GM21390 (cell line): ENCODE measurements at regions not wholly inside any gene's neighbourhood (a gene's known extent, or its start where the extent isn't known, plus 50 kb on each side); places are given as distances from the start of the nearest gene placed in this dataset.
"Not testable (repeated sequence)": the region's sequence is repeated elsewhere in the genome, so short reads cannot be mapped to it uniquely, and the experiment has no call there.

Source experiments
- ATAC-seq: cut with Tn5 transposase; IDR thresholded peaks from one replicate; pipeline ENCODE4 v1.9.1; 2021; ENCODE audit not compliant: unreplicated experiment

DNA sequence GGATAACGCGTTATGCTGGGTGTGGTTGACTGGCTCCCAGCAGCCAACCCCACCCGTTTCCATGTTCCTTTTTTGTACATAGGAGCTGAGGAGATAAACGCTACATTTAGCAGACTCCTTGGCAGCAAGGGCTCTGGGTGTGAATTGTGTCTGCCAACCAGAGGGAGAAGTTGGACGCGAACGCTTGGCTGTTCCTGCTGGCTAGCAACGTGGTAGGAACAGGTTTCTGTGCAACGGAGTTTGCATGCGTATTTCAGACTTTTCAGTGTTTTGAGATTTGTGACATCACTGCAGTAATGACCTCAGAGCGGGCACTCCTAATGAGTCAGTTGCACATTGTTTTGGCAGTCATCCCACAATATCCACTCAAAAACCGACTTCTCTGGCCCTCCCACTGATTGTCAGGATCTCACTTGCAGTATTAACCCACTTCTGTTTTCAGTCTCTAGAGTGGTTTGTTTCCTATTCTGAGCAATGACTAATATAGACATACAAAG lies 98.7 kb upstream of the RGS1 start:
- ATAC-seq: peak; percentile 93

DNA sequence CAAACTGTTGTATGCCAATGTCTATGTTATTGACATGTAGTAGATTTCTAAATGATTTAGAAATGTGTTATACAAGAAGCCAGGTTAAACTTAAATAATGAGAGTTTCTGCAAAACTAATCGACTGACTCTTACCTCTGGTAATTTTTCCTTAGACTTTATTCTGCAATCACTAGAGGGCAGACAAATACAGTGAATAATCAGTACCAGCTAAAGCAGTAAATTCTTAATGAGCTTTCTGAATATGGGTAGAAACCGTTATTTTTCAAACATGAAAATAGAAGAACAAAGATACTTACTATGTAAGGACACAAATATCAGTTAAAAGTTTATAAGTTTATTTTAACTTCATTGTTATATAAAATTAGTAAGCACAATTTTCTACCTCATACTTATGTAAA lies 97.9 kb upstream of the RGS1 start:
- ATAC-seq: peak; percentile 48

DNA sequence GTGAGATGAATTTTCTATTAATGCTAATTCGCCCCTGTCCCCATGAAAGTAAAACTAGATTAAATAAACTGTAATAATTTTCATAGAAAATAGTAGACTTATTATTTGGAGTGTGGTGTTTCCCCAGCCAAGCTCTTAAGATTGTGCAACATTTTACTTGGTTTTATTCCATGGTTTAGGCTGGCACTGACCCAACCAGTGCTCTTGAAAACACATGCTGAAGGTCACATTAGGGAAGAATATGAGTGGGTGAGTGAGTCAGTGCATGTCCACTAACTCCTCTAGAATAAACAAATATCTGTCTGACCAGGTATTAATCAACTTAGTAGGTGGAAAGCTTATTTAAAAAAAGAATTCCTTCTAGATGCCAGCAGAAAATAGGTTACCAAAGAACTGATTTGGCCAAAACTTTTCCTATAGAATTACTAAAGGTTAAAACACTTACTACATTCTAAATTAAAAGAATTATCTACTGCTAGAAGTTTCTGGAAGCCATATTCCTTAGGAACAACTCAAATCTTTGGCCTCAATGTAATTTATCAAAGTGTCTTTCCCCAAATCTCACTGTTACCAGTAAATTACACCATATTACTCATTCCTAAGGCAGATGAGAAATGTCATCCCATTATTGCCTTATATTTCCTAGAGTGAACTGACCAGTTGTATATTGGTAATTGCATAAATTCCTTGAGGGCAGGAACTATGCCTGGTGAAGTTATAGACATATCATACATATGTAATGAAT lies 89.7 kb upstream of the RGS1 start:
- no peak for ATAC-seq

DNA sequence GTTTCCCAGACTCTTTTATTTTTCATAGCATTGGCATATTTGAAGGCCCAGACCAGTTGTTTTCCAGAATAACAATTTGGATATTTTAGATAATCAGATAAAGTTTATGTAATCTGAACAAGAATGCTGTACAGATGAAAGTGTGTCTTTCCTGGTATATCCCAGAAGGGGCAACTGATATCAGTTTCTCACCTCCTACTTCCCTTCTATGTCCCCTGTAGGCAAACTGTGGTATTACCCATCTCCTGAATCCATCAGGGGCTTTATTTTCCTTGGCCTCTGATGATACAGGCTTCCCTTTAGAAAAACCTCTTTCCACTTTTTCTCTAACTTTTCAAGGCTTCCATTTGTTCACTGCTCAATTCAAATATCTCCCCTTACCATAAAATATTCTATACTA lies 87.5 kb upstream of the RGS1 start:
- ATAC-seq: no peak

DNA sequence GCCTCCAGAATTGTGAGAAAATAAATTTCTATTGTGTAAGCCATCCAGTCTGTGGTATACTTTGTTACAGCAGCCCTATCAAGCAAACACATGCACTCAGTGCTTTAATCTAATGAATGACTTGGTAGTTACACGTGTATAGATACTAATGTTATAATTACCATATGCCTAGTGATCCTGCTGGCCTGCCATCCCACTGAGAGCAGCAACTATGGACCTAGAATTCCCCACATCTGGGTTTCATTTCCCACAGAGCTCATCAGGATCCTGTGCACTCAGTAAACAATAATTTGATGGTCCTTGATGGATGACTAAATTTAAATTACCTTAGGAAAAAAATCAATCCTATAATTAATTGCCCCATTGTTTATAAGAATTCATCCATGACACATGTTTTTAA lies 86.5 kb upstream of the RGS1 start:
- ATAC-seq: no peak

DNA sequence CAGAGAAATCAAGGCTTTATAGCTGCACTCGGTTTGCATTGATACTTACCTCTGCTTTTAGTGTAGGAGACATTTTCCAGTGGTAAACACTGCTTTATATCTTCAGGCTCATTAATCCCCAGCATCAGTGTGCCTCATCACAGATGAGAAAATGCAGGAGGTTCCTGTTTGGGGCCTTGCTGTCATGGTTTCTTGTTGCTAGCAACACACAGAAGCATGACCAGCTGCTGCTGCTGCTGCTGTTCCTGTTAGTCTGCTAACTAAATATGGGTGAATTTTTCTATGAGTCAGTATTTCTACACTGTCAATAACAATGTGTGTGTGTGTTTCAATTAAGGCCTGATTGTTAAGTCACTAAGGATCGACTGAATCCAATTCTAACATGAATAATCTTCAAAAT lies 85.8 kb upstream of the RGS1 start:
- ATAC-seq: peak; percentile 78

DNA sequence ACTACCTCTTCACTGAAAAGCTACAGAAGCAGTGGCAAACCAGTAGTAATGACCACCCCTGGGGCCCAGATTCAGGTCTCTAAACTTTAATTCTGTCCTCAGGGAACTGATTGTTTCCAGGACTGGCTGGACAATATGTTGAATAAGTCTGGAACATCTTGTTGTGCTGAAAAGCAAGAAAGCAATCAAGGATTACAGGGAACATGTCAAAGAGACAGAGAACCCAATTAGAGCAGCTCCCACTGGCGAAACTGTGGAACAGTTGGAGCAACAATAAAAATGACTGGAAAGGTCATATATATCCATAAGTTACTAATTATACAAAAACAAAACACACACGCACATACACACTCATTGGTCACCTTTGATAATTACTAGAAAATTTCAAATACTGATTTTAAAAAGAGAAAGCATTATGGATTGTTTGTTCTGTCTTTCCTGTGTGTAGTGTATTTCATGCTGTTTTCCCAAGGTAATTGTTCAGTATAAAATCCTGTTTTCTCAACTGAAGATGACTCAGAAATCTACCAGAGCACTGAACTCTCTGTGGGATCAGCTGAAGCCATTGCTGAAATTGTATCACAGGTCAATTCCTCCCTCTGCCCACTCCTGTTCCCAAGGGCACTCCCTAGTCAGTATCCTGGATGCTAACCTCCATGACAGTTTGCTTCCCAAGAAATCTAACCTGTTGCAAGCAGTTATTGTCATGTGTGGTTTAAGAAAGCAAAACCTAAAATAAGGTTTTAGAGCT lies 83.6 kb upstream of the RGS1 start:
- no peak for ATAC-seq

DNA sequence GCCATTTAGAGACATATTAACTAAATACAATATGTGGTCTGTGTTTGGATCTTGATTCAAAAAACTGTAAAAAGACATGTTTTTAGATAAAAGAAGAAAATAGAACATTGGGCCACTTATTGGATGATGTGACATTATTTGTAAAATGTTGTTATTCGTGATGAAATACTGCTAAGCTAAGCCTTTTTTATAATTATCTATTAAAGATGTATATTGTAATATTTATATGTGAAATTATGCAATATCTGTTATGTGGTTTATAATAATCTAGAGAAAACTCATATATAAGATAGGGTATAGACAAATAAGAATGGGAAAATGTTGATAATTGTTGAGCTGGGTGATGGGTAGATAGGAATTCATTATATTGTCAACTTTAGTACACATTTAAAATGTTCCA lies 82.0 kb upstream of the RGS1 start:
- ATAC-seq: no peak

DNA sequence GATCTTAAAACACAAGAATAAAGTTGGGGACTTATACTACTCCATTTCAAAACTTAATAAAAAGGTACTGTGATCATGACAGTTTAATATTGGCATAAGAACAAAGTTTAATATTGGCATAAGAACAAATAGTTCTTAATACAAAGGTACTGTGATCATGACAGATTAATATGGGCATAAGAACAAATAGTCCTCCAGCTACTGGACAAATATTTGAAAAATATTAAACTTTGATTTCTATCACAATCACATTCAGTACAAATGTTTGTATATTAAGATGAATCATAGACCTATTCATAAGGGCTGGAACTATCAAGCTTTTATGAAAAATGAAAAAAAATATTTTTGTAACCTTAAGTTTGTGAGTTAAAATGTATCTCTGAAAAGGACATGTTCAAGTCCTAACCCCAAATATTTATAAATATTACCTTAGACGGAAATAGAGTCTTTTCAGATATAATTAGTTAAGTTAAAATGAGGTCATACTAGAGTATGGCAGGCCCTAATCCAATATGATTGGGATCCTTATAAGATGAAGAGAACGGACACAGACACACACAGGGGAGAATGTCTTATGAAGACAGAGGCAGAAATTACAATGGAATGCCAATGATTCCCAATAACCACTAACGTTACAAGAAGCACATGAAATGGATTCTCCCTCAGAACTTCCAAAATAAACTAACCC lies 79.1 kb upstream of the RGS1 start:
- ATAC-seq: no peak

DNA sequence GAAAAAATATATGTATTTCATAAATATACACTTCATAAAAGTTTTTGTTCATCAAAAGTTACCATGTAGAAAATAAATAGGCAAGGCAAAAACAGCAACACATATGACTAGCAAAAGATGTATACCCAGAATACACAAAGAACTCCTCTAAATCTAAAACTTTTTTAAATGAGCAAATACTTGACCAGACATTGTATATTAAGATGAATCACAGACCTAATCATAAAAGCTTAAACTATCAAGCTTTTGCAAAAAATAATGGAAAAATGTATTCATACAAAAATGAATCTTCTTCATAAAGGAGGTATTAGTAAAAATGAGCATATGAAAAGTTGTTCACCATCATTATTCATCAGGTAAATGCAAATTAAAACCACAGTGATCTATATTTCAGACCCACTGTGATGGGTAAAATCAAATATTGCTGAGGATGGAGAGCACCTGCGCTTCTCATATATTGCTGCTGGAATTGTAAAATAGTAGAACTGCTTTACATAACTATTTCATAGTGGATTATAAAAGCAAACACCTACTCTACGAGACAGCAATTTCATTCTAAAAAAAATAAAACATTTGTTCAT lies 78.3 kb upstream of the RGS1 start:
- ATAC-seq: no peak

DNA sequence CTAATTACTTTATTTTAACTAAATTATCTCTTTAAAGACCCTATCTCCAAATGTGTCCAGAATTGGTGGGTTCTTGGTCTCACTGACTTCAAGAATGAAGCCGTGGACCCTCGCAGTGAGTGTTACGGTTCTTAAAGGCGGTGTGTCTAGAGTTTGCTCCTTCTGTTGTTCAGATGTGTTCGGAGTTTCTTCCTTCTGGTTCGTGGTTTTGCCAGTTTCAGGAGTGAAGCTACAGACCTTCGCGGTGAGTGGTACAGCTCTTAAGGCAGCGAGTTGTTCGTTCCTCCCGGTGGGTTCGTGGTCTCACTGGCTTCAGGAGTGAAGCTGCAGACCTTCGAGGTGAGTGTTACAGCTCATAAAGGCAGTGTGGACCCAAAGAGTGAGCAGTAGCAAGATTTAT lies 77.5 kb upstream of the RGS1 start:
- ATAC-seq: not testable (repeated sequence)

DNA sequence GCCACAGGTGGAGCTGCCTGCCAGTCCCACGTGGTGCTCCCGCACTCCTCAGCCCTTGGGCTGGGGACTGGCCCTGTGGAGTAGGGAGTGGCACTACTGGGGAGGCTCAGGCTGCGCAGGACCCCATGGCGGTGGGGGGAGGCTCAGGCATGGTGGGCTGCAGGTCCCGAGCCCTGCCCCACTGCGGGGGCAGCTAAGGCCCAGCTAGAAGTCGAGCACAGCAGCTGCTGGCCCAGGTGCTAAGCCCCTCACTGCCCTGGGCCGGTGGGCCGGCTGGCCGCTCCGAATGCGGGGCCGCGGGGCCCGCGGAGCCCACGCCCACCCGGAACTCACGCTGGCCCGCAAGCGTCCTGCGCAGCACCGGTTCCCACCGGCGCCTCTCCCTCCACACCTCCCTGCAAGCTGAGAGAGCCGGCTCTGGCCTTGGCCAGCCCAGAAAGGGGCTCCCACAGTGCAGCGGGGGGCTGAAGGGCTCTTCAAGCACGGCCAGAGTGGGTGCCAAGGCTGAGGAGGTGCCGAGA lies 76.5 kb upstream of the RGS1 start:
- ATAC-seq: not testable (repeated sequence)

DNA sequence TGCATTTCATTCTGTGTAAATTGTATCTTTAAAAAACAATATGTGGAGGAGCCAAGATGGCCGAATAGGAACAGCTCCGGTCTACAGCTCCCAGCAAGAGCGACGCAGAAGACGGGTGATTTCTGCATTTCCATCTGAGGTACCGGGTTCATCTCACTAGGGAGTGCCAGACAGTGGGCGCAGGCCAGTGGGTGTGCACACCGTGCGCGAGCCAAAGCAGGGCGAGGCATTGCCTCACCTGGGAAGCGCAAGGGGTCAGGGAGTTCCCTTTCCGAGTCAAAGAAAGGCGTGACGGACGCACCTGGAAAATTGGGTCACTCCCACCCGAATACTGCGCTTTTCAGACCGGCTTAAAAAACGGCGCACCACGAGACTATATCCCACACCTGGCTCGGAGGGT lies 75.0 kb upstream of the RGS1 start:
- not testable (repeated sequence) for ATAC-seq

DNA sequence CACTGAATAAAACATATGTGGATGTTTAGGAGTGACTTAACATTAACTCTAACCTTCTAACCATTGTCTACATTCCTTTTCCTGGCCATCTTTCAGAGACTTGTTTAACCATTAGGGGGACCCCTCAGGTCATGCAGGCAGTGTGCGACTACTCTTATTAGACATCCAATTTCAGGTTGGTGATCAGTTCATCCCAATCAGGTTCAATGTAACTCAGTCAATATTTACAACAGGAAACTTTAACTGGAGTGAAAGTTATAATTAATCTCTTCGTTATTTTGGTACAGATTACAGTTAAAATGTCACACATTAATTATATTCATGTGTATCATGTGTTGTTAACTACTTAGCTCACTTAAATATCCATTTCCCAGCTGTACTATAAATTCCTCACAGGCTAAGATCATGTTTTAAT lies 68.8 kb upstream of the RGS1 start:
- peak; percentile 99 for ATAC-seq

DNA sequence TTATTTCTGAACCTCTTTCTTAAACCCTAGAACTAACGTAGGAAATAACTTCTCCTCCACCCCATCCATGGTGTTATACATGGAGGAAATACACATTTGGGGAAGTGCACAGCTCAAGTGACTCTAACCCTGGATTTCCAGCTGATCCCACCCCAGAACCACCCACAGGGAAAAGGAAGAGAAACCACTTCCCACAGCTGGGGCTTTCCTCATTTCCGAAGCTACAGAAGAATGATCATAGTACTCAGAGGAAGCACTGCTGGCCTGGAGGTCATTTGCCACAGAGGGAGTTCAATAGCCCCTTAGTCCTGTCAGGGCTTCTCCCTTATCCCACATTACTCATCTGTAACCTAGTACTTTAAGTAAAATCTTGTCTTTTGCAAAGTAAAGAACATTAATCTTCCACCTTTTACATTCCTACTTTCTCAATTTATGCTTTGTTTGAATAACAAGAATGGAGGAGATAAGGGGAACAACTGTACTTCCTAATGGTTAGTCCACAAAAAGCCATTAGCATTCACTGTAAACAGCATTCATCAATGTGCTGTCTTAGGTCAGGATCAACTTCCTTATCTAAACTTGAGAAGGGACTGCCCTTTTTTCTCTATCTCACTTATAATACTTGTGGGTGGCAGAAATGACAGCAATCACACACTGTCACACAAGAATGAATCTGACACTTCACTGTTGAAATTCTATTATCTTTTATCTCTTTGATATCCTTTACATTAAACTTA lies 63.0 kb upstream of the RGS1 start:
- peak; percentile 32 for ATAC-seq

DNA sequence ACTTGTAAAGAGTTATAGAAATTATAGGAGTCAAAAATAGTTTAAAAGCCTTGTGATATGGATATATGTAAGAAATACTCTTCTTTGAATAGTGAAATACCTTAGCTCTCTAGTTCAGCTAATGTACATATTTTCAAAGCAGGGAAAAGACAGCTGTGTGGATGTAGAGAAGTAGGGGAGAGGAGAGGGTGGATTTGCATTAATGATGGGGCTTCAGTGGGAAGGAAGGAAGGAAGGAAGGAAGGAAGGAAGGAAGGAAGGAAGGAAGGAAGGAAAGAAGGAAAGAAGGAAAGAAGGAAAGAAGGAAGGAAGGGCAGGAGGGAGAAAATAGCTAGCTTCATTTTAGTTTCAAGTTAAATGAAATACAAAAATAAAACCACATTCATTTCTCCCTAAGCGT lies 62.4 kb upstream of the RGS1 start:
- no peak for ATAC-seq

DNA sequence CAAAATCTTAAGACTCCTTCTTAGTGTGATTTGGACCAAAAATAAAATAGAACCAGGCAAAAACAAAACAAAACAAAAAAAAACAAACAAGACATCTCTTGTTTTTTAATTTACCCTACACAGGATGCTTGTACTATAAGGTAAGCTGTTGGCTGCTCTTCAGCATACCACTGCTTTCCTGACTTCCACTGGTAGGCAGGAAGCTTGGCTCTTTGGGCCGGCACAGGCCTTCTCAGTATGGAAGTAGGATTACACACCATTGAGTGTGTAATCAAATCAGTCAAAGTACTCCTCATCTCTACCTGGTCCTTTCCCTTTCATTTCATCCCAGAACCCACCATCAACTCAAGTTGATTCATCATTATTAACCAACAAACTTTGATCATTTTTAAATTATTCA lies 61.9 kb upstream of the RGS1 start:
- no peak for ATAC-seq

DNA sequence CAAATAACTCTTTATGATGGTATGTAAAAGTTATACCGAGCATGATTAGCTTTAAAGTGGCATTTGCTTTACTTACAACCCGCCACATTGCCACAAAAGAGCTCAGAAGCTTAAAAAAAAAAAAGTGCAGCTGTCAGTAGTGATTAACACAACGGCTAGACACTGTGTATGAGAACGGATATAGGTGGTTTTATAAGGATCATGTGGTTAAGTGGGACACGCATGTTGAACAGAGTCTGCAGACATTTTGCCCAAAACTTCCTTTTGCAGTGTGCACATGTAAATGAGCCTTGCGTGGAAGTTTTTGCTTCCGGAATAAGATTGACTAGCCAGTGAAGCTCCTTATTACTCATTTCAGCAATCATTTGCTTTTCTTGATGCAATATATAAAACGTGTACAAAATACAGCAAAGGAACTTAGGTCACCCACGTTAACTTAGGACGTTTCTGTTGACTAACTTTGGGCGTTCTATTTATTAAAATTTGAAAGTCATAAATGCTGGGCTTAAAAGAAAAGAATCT lies 58.7 kb upstream of the RGS1 start:
- peak; percentile 95 for ATAC-seq

DNA sequence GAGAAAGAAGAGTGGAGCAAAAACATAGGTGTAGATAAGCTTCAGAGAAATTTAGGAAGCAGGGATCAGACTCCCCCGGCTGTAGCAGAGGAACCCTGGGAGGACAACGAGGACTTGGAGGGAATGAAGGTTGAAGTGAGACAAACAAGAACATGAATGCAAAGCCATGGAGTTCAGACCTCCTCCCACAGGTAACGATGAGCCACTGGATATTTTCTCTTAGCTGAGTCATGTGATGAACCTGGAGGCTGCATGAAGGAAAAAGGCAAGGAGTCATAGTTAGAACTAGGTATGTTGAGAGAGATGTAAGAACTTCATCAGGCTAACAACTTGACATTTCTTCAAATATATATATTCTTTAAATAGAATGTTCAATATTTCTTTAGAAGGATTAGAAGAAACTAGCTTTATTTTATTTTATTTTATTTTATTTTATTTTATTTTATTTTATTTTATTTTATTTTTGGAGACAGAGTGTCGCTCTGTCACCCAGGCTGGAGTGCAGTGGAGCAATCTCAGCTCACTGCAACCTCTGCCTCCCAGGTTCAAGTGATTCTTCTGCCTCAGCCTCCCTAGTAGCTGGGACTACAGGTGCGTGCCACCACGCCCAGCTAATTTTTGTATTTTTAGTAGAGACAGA lies 57.7 kb upstream of the RGS1 start:
- ATAC-seq: not testable (repeated sequence)

DNA sequence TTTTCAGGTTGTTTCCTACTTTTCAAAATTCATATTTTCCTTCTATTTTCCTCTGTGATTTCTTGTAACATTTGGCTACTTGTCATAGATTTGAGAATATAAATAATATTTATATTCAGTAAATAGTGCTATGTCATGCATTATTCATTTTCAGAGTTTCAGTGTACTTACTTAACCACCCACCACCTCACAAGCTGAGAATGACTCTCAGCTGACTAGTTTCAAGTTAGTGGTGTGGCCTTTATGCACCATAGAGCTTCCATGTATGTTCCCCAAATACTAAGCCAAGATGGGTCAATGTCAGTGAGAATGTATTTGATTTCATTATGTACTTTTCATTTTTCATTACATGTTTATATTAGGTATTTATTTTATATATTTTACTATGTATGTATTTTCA lies 56.9 kb upstream of the RGS1 start:
- peak; percentile 41 for ATAC-seq
